PFSK-1 (cell line): ENCODE measurements at regions not wholly inside any gene's neighbourhood (a gene's known extent, or its start where the extent isn't known, plus 50 kb on each side); places are given as distances from the start of the nearest gene placed in this dataset.

Experiments used
- POLR2AphosphoS5 ChIP-seq: IDR thresholded peaks from 2 replicates; pipeline ENCODE4 v1.6.1; 2012; ENCODE audit warnings: low read depth, mild to moderate bottlenecking, control low read depth, low read length, moderate library complexity
- SIN3A ChIP-seq: IDR thresholded peaks from 2 replicates; pipeline ENCODE4 v1.6.1; 2012; ENCODE audit warnings: mild to moderate bottlenecking, low read length, moderate library complexity, borderline replicate concordance; ENCODE audit not compliant: insufficient read depth
- TAF1 ChIP-seq: IDR thresholded peaks from 2 replicates; pipeline ENCODE4 v1.6.1; 2012; ENCODE audit warnings: low read length, control low read depth, borderline replicate concordance; ENCODE audit not compliant: insufficient read depth

DNA sequence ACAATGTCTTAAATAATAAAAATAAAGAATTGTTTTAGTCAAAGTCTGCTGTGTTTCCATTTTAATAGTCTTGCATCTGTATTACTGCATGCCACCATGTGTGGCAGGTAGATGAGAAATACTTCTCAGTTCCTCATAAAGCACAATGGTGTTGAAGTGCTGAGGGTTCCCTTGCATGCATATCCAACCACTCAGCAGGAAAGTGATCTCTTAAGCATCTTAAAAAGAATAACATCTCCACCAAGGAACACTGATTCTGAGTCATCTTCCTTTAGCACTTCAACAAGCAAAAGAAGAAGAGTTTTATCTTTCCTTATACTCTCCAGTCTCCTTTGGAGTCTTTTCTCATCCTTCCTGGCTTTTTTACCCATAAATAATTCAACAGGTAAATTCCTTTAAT lies 602.0 kb downstream of the TBL1XR1 start:
- TF ChIP-seq POLR2AphosphoS5 (no peak), SIN3A (no peak), TAF1 (no peak)
